DOHH2 (cell line): ENCODE measurements at regions not wholly inside any gene's neighbourhood (a gene's known extent, or its start where the extent isn't known, plus 50 kb on each side); places are given as distances from the start of the nearest gene placed in this dataset.

ENCODE experiments used
- H3F3A ChIP-seq: fragments of 200-600 bp; sonication (generic), shearing (Covaris generic); 2 replicates; pipeline ENCODE4 v1.6.0; 2016; ENCODE audit warnings: antibody characterized with exemption, mild to moderate bottlenecking; ENCODE audit not compliant: control insufficient read depth, insufficient read depth
- H3K27ac ChIP-seq: fragments of 200-600 bp; sonication (generic); 2 replicates; pipeline ENCODE4 v1.5.1; 2014; ENCODE audit warnings: low read depth, mild to moderate bottlenecking, low read length, moderate library complexity
- H3K27me3 ChIP-seq: fragments of 200-600 bp; sonication (generic); 2 replicates; pipeline ENCODE4 v1.6.1; 2014; ENCODE audit warnings: mild to moderate bottlenecking, low read length, mixed read lengths; ENCODE audit not compliant: control insufficient read depth
- H3K36me3 ChIP-seq: fragments of 200-600 bp; sonication (generic); 2 replicates; pipeline ENCODE4 v1.6.1; 2014; ENCODE audit warnings: mild to moderate bottlenecking, low read length, moderate library complexity, mixed read lengths; ENCODE audit not compliant: control insufficient read depth
- H3K4me1 ChIP-seq: fragments of 200-600 bp; sonication (generic); 2 replicates; pipeline ENCODE4 v1.6.1; 2014; ENCODE audit warnings: mild to moderate bottlenecking, low read length, mixed read lengths; ENCODE audit not compliant: control insufficient read depth
- H3K4me2 ChIP-seq: fragments of 200-600 bp; sonication (generic); 2 replicates; pipeline ENCODE4 v1.6.0; 2014; ENCODE audit warnings: mild to moderate bottlenecking, low read length, moderate library complexity
- H3K4me3 ChIP-seq: fragments of 200-600 bp; sonication (generic); 2 replicates; pipeline ENCODE4 v1.5.1; 2014; ENCODE audit warnings: mild to moderate bottlenecking, low read length, mixed read lengths
- H3K79me2 ChIP-seq: fragments of 200-600 bp; sonication (generic); 2 replicates; pipeline ENCODE4 v1.6.1; 2014; ENCODE audit warnings: mild to moderate bottlenecking, low read length, mixed read lengths; ENCODE audit not compliant: control insufficient read depth
- H3K9me2 ChIP-seq: fragments of 200-600 bp; sonication (generic); replicated peaks from 2 replicates; pipeline ENCODE4 v1.6.1; 2014; ENCODE audit warnings: mild to moderate bottlenecking, low read length, mixed read lengths; ENCODE audit not compliant: control insufficient read depth
- H3K9me3 ChIP-seq: fragments of 200-600 bp; sonication (generic); 2 replicates; pipeline ENCODE4 v1.6.1; 2014; ENCODE audit warnings: antibody characterized with exemption, low read length, mixed read lengths; ENCODE audit not compliant: control insufficient read depth, insufficient read depth
- H4K20me1 ChIP-seq: fragments of 200-600 bp; sonication (generic); 2 replicates; pipeline ENCODE4 v1.6.0; 2014; ENCODE audit warnings: low read depth, mild to moderate bottlenecking, antibody characterized with exemption, low read length, moderate library complexity; ENCODE audit not compliant: control insufficient read depth, insufficient read depth
- EZH2phosphoT487 ChIP-seq: fragments of 200-600 bp; sonication (generic); IDR thresholded peaks from 2 replicates; pipeline ENCODE4 v1.6.1; 2017; ENCODE audit warnings: borderline replicate concordance, mild to moderate bottlenecking, antibody characterized with exemption, low read length, moderate library complexity, mixed read lengths
- TF ChIP-seq, protein P1 (sequence below): fragments of 200-600 bp; sonication (generic); IDR thresholded peaks from one replicate; pipeline ENCODE4 v1.5.1; 2014; ENCODE audit warnings: antibody characterized with exemption, mild to moderate bottlenecking, low read depth, low read length; ENCODE audit not compliant: poor library complexity, severe bottlenecking

DNA sequence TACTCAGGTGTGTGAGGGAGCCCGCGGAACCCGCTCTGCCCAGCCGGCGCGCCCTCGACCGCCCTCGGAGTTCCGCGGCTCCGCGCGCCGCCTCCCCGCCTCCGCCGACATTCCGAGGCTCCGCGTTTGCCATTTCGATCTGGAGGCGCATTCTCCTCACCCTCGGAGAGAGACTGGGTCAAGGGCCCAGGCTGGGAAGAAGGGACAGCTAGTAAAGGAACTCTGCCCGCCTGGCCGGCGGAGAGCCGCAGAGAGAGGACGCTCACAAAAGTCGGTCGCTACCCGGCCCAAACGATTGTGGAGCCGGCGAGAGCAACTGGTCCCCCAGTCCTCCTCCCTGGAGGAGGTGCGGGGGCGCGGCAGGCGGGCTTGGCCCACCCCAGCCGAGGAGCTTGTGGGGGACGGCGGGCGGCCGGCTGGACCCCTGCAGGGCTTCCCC lies 74.5 kb upstream of the LEP start:
- no peak for TF ChIP-seq EZH2phosphoT487
- TF ChIP-seq, protein P1, sequence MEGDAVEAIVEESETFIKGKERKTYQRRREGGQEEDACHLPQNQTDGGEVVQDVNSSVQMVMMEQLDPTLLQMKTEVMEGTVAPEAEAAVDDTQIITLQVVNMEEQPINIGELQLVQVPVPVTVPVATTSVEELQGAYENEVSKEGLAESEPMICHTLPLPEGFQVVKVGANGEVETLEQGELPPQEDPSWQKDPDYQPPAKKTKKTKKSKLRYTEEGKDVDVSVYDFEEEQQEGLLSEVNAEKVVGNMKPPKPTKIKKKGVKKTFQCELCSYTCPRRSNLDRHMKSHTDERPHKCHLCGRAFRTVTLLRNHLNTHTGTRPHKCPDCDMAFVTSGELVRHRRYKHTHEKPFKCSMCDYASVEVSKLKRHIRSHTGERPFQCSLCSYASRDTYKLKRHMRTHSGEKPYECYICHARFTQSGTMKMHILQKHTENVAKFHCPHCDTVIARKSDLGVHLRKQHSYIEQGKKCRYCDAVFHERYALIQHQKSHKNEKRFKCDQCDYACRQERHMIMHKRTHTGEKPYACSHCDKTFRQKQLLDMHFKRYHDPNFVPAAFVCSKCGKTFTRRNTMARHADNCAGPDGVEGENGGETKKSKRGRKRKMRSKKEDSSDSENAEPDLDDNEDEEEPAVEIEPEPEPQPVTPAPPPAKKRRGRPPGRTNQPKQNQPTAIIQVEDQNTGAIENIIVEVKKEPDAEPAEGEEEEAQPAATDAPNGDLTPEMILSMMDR: no peak
- peak overlapping the region; percentile 60 for H3K4me3 ChIP-seq
- no peaks in the 10 kb centered on the region for H4K20me1 ChIP-seq
- no peaks in the 10 kb centered on the region for H3K79me2 ChIP-seq
- H3K27me3 ChIP-seq: peaks cover 50% of the 10 kb centered on the region
- H3K9me2 ChIP-seq: no peaks in the 10 kb centered on the region
- H3K27ac ChIP-seq: no peak overlapping the region
- no peaks in the 10 kb centered on the region for H3F3A ChIP-seq
- H3K4me2 ChIP-seq: peak overlapping the region; percentile 76
- H3K36me3 ChIP-seq: no peaks in the 10 kb centered on the region
- peaks cover 15% of the 10 kb centered on the region for H3K4me1 ChIP-seq
- no peaks in the 10 kb centered on the region for H3K9me3 ChIP-seq

GRCh38 chr7:128167042-128167701 lies 73.9 kb upstream of the LEP start:
- Histone ChIP-seq H3K4me1 (peaks cover 15% of the 10 kb centered on the region), H3K4me3 (peak overlapping the region; percentile 60), H3K36me3 (no peaks in the 10 kb centered on the region), H4K20me1 (no peaks in the 10 kb centered on the region), H3F3A (no peaks in the 10 kb centered on the region), H3K9me3 (no peaks in the 10 kb centered on the region), H3K27ac (no peak overlapping the region), H3K9me2 (no peaks in the 10 kb centered on the region), H3K27me3 (peaks cover 50% of the 10 kb centered on the region), H3K79me2 (no peaks in the 10 kb centered on the region), H3K4me2 (peak overlapping the region; percentile 76)
- peak; percentile 52; the same call in 1 of the 2 replicates for TF ChIP-seq EZH2phosphoT487
- TF ChIP-seq, protein P1: no peak

GRCh38 chr7:128167791-128168666 lies 73.0 kb upstream of the LEP start:
- Histone ChIP-seq H3K36me3 (no peaks in the 10 kb centered on the region), H3F3A (no peaks in the 10 kb centered on the region), H3K27me3 (peaks cover 50% of the 10 kb centered on the region), H3K4me1 (peaks cover 15% of the 10 kb centered on the region), H4K20me1 (no peaks in the 10 kb centered on the region), H3K4me2 (peak overlapping the region; percentile 76; the same call in 1 of the 2 replicates), H3K79me2 (no peaks in the 10 kb centered on the region), H3K9me3 (no peaks in the 10 kb centered on the region), H3K4me3 (peak overlapping the region; percentile 21; the same call in 1 of the 2 replicates), H3K9me2 (no peaks in the 10 kb centered on the region), H3K27ac (no peak overlapping the region)
- TF ChIP-seq EZH2phosphoT487: no peak
- TF ChIP-seq, protein P1: no peak
